ENCODE measurements at regions not wholly inside any gene's neighbourhood (a gene's known extent, or its start where the extent isn't known, plus 50 kb on each side); places are given as distances from the start of the nearest gene placed in this dataset.

- CTCF ChIA-PET, result no interaction called here
- no peak overlapping the region for H3K27ac ChIP-seq
- DNase-seq (ENCODE audit: low spot score), result no peak
- TF ChIP-seq CTCF (conservative IDR thresholded peaks at IDR 0.05; ENCODE audit: low read depth), result no peak
- POLR2A ChIA-PET (ENCODE audit: low non-redundant PET), result no interaction called here
Observed at GRCh38 chr12:44961887-44962286, 85.8 kb upstream of the NELL2 start.

- CTCF ChIA-PET, result interaction anchor here (0.6 to 2.1 kb wide), 2 partner anchors 12 to 893 kb away, joined by 3 to 11 read pairs; no protein-coding TSS in a partner anchor
- no peak overlapping the region for H3K27ac ChIP-seq
- no peak for DNase-seq (ENCODE audit: low spot score)
- POLR2A ChIA-PET (ENCODE audit: low non-redundant PET), result no interaction called here
- no peak for TF ChIP-seq CTCF (conservative IDR thresholded peaks at IDR 0.05; ENCODE audit: low read depth)
Observed at GRCh38 chr12:44960856-44961255, 84.7 kb upstream of the NELL2 start.

DNA sequence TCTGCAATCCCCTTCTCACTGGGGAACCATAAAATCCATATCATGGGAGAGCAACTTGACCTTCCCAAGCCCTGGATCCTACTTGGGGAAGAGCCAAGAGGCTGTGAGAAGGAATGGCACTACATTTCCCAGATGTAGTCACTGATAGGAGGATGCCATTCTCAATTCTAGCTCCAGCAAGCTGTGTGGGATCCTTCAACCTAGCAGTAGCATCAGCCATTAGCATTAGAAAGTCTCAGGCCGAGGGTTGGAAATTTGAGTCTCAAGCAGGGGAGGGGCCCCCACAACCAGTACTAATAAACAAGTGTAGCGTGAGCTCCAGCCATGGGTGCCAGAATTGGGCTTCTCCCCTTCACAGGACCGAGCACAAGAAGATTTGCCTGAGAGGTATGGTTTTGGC is 84.3 kb upstream of the NELL2 start:
- TF ChIP-seq CTCF (conservative IDR thresholded peaks at IDR 0.05; ENCODE audit: low read depth), result no peak
- ChIA-PET POLR2A (ENCODE audit: low non-redundant PET) (no interaction called here), CTCF (interaction anchor here (2.1 kb wide), 1 partner anchor 11 kb away, joined by 11 read pairs; no protein-coding TSS in a partner anchor)
- no peak for DNase-seq (ENCODE audit: low spot score)
- no peak overlapping the region for H3K27ac ChIP-seq

DNA sequence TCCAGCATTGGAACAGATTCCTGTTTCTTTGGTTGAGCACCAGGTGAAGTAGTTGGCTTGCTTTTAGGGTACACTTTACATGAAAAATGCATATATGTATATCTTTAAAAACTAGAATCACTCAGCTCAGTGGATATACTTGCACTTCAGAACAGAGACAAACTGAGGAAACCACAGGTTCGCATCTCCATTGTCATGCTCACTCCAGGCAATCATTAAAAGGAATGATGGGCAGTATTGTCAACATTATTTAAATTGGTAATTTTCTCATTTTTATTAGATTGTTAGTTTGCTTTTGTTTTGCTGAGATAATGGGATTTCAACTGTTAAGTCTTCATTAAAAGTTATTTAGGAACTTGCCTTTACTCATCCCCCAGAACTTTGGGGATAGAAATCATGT is 71.0 kb upstream of the NELL2 start:
- DNase-seq (ENCODE audit: low spot score), result no peak
- POLR2A ChIA-PET (ENCODE audit: low non-redundant PET), result no interaction called here
- H3K27ac ChIP-seq, result no peak overlapping the region
- no peak for TF ChIP-seq CTCF (conservative IDR thresholded peaks at IDR 0.05; ENCODE audit: low read depth)
- CTCF ChIA-PET, result no interaction called here

DNA sequence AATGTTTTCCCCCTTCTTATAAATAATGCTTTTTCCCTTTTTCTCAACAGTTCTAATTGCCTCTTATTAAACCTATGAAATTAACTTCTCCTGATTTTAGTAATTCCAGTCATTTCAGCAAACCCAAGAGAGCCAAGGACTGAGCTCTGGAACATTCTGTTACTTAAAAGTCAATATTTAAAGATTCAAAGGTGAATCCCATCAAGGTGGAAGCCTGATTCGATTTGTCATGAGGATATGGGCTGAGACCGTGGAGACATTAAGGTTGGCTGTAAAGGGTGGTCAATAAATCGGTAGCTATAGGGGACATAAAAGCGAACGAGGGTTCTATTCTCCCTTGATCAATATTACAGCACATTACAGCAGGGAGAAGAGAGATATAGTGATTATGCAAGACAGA is 66.6 kb upstream of the NELL2 start:
- POLR2A ChIA-PET (ENCODE audit: low non-redundant PET), result no interaction called here
- no peak for TF ChIP-seq CTCF (conservative IDR thresholded peaks at IDR 0.05; ENCODE audit: low read depth)
- DNase-seq (ENCODE audit: low spot score), result no peak
- CTCF ChIA-PET, result no interaction called here
- no peak overlapping the region for H3K27ac ChIP-seq

DNA sequence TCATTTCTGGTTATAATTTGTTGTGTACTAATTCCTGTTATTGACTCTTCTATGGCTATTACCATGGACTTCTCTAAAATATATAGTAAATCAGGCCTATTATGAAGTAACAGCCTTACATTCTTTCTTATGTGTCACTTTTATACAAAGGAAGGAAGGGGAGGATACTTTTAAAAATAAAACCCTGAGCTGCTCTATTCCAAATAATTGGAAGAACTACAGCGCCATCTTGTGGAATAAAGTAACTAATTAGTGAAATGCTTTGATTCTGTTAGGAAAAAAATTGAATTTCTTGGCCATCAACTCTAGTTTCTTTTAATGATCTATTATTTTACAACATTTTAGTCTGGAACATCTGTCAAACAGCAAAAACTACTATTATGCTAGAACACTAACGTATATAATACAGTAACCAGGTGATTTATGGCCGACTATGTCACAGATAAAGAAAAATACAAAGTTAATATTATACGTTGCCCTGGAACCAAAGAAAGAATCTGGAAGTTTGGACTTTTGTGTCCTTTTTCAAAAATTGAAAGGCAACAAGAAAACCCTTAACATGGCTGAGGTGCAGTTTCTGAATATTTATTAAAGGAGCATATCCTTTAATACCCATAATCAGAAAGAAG is 55.0 kb upstream of the NELL2 start:
- ChIA-PET CTCF (interaction anchor here (0.6 to 1.9 kb wide), 8 partner anchors 13 to 1194 kb away, joined by 3 to 9 read pairs (median 3); no protein-coding TSS in a partner anchor), POLR2A (ENCODE audit: low non-redundant PET) (no interaction called here)
- no peak overlapping the region for H3K27ac ChIP-seq
- peak; percentile 41 for DNase-seq (ENCODE audit: low spot score)
- TF ChIP-seq CTCF (conservative IDR thresholded peaks at IDR 0.05; ENCODE audit: low read depth), result peak; percentile 52
